Tibial artery (tissue), 4 donors: ENCODE measurements at regions not wholly inside any gene's neighbourhood (a gene's known extent, or its start where the extent isn't known, plus 50 kb on each side); places are given as distances from the start of the nearest gene placed in this dataset.

ENCODE experiments used
- DNase-seq, 2 donors: peaks; one replicate each; pipeline ENCODE4 v3.0.0-alpha.2; 2019
- H3K27ac ChIP-seq, 2 donors: fragments of 200-600 bp; sonication (generic) in 1 of 2; 1 replicate in 1 of 2; 2 replicates in 1 of 2; pipeline ENCODE4 v1.5.1; 2018 to 2019; ENCODE audit warnings: mild to moderate bottlenecking in 1 of 2
- H3K27me3 ChIP-seq, 2 donors: fragments of 200-600 bp; sonication (generic) in 1 of 2; one replicate each; pipeline versions ENCODE4 v1.5.1 to v1.6.0; 2016 to 2019
- H3K36me3 ChIP-seq, 3 donors: fragments of 200-600 bp; sonication (generic) in 2 of 3; one replicate each; pipeline ENCODE4 v1.5.1; 2016 to 2019; ENCODE audit warnings: mild to moderate bottlenecking in 2 of 3
- H3K4me1 ChIP-seq, 4 donors: fragments of 200-600 bp; sonication (generic) in 2 of 4; 1 replicate in 3 of 4; 2 replicates in 1 of 4; pipeline ENCODE4 v1.5.1; 2016 to 2019
- H3K4me3 ChIP-seq, 2 donors: fragments of 200-600 bp; sonication (generic) in 1 of 2; 1 replicate in 1 of 2; 2 replicates in 1 of 2; pipeline ENCODE4 v1.5.1; 2018 to 2019; ENCODE audit warnings: mild to moderate bottlenecking in 2 of 2
- H3K9me3 ChIP-seq, 3 donors: fragments of 200-600 bp; sonication (generic) in 1 of 3; one replicate each; pipeline ENCODE4 v1.5.1; 2016 to 2019
- intact Hi-C: fragments of 100-400 bp; cut with DNase I; formaldehyde crosslinking; loops from one replicate; pipeline ENCODE4 v1.15.0; 2023; ENCODE audit warnings: low total_unique reads
- TF ChIP-seq, protein P1 (sequence below), 2 experiments: fragments of 200-600 bp in 1 of 2; fragments of 450-650 bp in 1 of 2; IDR thresholded peaks; one replicate each; pipeline ENCODE4 v1.5.1; 2017 to 2019; ENCODE audit warnings: antibody characterized with exemption in 2 of 2, mild to moderate bottlenecking in 1 of 2, moderate library complexity in 1 of 2

DNA sequence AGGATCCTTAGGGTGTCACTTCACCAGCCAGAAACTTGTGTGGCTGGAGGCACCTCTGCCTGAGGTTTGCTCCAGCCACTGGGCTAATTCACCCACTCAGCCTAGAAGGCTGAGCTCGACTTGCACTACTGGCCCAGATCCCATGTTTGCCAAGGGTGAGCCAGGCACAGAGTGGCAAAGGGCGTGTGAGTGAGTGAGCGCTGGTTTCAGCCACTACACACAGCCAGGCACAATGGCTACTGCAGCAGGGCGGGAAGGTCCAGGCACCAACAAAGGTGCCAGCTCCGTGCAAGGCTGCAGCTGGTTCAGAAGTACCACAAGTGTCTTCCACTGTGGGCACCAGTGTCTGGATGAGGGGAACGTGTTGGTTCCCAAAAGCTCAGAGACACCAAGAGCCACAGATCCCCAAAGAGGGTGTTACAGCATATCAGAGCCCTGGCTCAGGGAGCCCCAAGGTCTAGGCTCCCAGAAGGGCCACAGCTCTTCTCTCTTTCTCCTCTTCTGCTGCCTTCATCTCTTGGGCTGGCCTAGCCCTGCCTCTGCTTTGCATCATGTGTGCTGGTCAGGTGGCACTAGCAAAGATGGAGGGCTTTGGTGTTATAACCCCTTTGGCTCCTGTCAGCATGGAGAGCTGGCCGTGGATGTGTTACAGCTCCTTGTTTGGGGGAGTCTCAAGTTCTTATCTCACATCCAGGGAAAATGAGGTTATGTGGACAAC is 736.3 kb upstream of the KLHL1 start:
- Histone ChIP-seq H3K27ac (no peak overlapping the region), H3K4me1 (no peaks in the 10 kb centered on the region), H3K27me3 (no peaks in the 10 kb centered on the region), H3K4me3 (no peak overlapping the region), H3K9me3 (no peaks in the 10 kb centered on the region), H3K36me3 (no peaks in the 10 kb centered on the region)
- intact Hi-C loops = no loop called here
- DNase-seq = no peak
- TF ChIP-seq, protein P1, sequence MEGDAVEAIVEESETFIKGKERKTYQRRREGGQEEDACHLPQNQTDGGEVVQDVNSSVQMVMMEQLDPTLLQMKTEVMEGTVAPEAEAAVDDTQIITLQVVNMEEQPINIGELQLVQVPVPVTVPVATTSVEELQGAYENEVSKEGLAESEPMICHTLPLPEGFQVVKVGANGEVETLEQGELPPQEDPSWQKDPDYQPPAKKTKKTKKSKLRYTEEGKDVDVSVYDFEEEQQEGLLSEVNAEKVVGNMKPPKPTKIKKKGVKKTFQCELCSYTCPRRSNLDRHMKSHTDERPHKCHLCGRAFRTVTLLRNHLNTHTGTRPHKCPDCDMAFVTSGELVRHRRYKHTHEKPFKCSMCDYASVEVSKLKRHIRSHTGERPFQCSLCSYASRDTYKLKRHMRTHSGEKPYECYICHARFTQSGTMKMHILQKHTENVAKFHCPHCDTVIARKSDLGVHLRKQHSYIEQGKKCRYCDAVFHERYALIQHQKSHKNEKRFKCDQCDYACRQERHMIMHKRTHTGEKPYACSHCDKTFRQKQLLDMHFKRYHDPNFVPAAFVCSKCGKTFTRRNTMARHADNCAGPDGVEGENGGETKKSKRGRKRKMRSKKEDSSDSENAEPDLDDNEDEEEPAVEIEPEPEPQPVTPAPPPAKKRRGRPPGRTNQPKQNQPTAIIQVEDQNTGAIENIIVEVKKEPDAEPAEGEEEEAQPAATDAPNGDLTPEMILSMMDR (IDR thresholded peaks at IDR 0.05) = no peak

DNA sequence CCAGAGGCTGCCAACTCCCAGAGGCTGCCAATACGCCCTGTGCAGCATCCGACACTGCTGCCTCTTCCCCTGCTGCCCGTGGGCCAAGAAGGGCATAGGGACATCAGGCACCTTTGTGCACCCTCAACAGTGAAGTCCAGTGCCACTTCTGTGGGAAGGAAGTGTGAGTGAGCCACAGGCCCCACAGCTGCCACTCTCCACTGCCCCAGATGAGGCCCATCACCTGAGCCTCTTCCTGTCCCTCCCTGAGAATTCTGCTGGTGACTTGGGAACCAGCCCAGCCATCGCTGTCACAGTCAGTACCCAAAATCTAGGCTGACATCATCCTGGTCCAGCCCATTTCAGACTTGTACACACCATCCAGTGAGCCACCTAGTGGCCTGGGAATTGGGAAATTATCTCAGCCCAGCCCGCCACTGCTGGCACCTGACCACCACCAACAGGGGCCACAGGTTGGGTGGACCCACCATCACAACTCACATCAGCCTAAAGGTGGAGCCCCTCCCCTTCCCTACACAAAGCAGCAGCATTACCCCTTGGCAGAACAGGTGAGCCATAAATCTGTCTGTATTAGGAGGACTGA is 733.9 kb upstream of the KLHL1 start:
- H3K27me3 ChIP-seq = no peaks in the 10 kb centered on the region
- no peak for DNase-seq
- H3K27ac ChIP-seq = no peak overlapping the region
- H3K9me3 ChIP-seq = no peaks in the 10 kb centered on the region
- intact Hi-C loops = no loop called here
- TF ChIP-seq, protein P1 (IDR thresholded peaks at IDR 0.05) = no peak
- H3K4me1 ChIP-seq = no peaks in the 10 kb centered on the region
- no peak overlapping the region for H3K4me3 ChIP-seq
- no peaks in the 10 kb centered on the region for H3K36me3 ChIP-seq

DNA sequence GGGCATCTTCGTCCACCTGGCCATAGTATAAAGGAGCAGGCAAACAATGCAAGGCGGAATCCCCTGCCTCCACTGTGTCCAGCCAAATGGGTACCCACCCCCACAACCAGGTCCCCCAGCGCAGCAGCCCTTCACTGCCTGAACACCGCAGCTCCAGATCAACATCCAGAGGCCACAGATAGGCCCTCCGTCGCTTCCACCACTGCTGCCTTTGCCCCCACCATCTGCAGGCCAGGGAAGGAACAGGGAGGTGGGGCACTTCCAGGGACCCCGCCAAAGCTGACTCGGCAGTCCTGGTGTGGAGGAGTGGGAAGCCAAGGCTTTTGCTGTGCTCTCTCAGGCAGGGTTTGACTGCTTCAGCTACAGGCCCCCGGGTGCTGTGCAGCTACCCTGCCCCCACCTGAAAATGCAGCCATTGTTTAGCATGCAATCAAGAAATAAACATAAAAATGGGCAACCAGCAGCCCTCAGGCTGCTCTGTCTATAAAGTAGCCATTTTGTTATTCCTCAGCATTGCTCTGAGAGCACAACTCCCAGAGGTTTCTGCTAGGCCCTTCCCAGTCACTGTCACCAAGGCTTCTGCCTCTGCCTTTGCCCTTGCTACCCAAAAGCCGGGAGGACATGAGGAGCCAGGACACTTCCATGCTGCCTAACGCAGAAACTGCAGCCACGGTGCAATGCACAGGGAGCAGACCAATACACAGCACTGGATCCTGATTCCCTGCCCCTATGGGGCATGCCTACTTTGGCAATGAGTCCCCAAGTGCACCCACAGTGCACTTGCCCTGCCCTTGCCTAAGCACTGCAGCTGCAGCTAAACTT is 733.2 kb upstream of the KLHL1 start:
- Histone ChIP-seq H3K27ac (no peak overlapping the region), H3K4me3 (no peak overlapping the region), H3K36me3 (no peaks in the 10 kb centered on the region), H3K27me3 (no peaks in the 10 kb centered on the region), H3K9me3 (no peaks in the 10 kb centered on the region), H3K4me1 (no peaks in the 10 kb centered on the region)
- DNase-seq = no peak
- intact Hi-C loops = no loop called here
- TF ChIP-seq, protein P1 (IDR thresholded peaks at IDR 0.05) = no peak

DNA sequence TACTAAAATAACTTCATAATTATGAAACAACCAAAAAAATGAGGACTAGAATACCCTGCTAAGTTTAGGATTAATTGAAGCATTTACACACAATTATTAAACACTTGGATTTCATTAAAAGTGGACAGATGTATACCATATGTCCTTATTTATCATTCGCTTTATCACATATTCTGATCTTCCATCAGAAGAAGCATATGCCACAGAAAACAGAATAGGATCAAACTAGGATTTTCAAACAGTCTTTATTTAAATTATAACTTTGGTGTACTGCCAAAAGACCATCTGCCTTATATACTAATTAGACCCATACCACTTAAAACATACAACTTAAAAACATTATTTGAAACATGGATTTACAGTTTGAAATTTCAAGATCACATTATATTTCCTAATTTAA is 727.1 kb upstream of the KLHL1 start:
- intact Hi-C loops = no loop called here
- H3K4me3 ChIP-seq = no peak overlapping the region
- no peaks in the 10 kb centered on the region for H3K36me3 ChIP-seq
- TF ChIP-seq, protein P1 (IDR thresholded peaks at IDR 0.05) = no peak
- H3K4me1 ChIP-seq = no peaks in the 10 kb centered on the region
- H3K27me3 ChIP-seq = no peaks in the 10 kb centered on the region
- DNase-seq = no peak
- H3K27ac ChIP-seq = no peak overlapping the region
- H3K9me3 ChIP-seq = no peaks in the 10 kb centered on the region

DNA sequence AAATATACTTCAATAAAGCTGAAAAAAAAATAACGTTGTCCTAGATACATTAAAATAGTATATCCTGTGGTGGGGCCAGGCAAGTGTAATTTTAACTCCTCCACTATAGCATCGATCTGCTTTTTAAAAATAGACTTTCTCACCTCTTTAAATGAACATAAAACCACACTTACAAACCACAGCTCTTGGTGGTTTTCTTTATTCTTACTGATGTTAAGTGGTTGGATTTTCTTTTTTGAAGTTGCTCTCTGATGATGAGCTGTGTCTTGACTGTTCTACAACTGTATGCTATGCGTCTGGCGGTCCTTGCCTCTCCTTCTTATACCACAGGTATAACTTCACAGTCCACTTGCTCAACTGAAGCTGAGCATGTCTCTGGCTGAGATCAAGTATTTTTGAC is 721.5 kb upstream of the KLHL1 start:
- intact Hi-C loops = no loop called here
- Histone ChIP-seq H3K4me1 (no peaks in the 10 kb centered on the region), H3K36me3 (no peaks in the 10 kb centered on the region), H3K9me3 (no peaks in the 10 kb centered on the region), H3K4me3 (no peak overlapping the region), H3K27me3 (no peaks in the 10 kb centered on the region), H3K27ac (no peak overlapping the region)
- TF ChIP-seq, protein P1 (IDR thresholded peaks at IDR 0.05) = no peak
- DNase-seq = no peak
